GM21737 (cell line): ENCODE measurements at regions not wholly inside any gene's neighbourhood (a gene's known extent, or its start where the extent isn't known, plus 50 kb on each side); places are given as distances from the start of the nearest gene placed in this dataset.

Experiments
- ATAC-seq: cut with Tn5 transposase; IDR thresholded peaks from one replicate; pipeline ENCODE4 v1.9.1; 2021; ENCODE audit warnings: mild to moderate bottlenecking, moderate library complexity; ENCODE audit not compliant: unreplicated experiment

DNA sequence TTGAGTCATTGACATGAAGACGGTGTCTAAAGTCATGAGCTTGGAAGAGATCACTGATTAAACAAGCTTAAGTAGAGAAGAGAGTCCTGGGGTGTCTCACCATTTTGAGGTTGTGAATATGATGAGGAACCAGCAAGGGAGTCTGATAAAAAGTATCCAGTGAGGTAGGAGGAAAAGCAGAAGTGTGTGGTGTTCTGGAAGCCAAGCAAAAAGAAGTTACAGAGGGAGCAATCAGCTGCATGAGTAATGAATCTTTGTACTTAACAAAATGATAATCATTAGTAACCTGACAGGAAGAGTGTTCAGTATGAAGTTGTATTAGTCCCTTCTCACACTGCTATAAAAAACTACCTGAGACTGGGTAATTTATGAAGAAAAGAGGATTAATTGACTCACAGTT is 131.3 kb downstream of the C11orf87 start:
- no peak for ATAC-seq

DNA sequence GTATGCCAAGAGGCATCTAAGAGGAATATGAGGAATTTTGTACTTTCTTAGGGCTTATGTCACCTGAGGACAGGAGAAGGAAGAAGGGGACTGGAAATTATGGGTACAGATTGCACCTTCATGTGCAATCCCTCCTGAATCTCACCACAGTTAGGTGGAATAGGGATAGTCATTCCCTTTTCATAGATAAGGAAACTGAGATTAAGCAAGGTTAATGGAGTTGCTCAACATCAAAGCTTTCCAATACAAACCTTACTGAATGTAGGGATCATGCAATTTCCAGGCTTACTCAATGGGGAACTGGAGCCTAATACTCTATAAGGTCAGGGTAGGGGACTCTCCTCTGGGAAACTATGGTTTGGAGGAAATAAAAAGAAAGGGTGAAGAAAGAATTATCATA is 133.0 kb downstream of the C11orf87 start:
- no peak for ATAC-seq

DNA sequence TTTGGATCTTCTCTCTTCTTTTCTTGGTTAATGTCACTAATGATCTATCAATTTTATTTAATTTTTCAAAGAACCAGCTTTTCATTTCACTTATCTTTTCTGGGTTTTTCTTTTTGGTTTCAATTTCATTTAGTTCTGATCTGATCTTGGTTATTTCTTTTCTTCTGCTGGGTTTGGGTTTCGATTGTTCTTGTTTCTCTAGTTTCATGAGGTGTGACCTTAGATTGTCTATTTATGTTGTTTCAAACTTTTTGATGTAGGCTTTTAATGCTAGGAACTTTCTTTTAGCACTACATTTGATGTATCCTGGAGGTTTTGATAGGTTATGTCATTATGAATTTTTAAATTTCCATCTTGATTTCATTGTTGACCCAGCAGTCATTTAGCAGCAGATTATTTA is 142.3 kb downstream of the C11orf87 start:
- ATAC-seq = no peak

DNA sequence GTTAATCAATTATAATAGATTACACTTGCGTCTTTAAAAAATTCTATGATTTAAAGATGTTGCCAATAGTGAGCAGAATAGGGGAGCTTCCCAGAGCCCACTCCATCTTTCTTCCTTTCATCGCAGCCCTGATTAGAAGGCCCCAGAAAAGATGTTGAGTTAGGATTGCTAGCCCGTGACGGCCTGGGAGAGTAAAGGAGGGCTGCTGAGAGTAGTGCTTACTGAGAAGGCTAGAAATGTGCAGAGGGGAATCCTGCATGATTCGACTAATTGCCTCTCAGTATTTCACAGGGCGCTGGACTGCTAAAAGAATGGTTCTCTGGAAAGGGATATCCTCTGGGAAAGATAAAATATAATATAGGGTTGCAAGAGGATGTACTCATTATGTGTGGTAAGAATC is 160.5 kb downstream of the C11orf87 start:
- no peak for ATAC-seq

DNA sequence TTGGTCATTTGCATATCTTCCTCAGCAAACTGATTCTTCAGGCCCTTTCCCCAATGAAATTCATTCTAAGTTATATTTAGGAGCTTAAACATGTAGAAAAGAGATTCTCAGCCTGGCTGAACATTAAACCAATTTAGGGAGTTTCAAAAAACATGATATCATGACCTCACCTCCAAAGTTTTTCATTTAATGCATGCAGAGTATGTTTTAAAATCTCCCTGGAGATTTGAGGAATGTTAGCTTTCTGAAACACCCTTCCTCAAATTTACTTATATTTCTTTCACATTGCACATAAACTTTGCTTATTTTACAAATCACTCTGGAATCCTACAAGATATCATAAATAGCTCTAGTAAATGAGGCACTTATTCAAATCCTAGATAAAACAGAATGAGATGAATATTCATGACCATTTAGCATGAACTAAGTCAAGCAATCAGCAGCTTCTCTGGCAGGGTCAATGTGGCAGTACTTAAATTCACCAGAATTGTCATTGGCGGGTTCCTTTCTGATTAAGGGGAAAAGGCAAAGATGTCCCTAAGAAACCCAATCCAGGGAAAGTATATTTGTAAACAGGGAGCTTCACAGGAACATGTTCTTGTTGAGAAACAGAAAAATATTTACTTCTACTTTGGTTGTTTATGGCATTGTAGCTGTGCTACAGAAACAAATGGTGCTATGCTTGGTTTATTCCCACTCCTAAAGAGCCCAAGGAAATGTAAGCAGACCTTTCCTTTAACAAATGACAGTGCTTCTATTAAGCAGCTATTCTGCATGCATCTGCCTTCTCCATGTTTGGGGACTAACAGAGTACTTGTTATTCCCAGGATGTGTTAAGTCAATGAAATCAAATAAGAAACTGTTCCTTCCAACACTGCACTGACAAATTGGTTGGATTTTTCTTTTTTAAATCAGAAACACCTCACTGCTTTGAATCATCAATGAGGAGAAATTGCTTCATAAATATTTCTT is 162.3 kb downstream of the C11orf87 start:
- no peak for ATAC-seq

DNA sequence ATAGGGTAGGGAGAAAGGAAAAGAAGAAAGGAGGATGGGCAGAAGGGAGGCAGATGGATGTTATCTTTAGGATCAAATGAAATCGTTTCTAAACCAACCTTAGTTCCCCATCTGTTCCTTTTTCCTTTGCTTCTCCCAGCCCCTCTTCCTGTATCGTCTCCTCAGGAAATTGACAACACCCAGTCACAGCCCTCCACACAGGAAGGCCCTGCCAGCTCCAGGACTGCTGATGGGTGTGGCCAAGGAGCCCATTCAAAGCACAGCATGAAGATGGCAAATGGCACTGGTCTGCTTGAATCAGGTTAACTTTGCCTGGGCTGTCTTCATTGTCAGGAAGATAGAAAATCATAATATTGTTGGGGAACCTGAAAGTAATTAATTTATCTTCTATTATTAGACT is 164.8 kb downstream of the C11orf87 start:
- ATAC-seq = no peak

DNA sequence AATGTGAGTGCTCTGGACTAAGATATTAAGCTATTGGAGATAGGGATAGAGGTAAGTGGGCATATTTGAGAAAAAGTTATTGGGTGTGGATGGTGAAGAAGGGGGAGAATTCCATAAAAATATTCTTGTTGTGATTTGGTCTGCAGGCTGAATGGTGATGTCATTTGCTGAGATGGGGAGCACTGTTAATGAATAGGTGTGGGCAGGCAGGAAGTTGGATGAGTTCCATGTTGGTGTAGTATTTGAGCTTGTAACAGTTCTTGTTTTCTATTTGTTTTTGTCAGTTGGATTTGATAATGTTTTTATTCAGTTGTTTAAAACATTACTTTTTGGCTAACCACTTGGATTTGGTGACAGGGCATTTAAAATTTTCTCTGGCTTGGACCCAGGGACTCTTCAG is 168.8 kb downstream of the C11orf87 start:
- no peak for ATAC-seq

DNA sequence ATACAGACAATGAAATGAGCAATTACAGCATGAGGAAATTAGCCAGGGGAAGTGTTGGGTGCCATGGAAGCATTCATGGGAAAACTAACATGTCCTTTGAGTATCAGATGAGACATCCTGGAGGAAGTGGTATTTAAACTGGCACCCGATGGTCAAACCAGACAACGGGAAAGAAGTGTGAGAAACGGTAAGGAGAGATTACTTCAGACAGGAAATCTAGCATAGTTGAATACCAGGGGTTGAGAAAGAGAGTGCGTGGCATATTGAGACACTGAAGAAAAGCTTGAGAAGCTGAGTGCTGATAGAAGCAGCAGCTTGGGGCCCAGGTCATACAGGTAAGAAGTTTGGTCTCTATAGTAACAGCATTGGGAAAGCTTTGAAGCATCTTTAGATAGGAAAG is 175.3 kb downstream of the C11orf87 start:
- no peak for ATAC-seq

DNA sequence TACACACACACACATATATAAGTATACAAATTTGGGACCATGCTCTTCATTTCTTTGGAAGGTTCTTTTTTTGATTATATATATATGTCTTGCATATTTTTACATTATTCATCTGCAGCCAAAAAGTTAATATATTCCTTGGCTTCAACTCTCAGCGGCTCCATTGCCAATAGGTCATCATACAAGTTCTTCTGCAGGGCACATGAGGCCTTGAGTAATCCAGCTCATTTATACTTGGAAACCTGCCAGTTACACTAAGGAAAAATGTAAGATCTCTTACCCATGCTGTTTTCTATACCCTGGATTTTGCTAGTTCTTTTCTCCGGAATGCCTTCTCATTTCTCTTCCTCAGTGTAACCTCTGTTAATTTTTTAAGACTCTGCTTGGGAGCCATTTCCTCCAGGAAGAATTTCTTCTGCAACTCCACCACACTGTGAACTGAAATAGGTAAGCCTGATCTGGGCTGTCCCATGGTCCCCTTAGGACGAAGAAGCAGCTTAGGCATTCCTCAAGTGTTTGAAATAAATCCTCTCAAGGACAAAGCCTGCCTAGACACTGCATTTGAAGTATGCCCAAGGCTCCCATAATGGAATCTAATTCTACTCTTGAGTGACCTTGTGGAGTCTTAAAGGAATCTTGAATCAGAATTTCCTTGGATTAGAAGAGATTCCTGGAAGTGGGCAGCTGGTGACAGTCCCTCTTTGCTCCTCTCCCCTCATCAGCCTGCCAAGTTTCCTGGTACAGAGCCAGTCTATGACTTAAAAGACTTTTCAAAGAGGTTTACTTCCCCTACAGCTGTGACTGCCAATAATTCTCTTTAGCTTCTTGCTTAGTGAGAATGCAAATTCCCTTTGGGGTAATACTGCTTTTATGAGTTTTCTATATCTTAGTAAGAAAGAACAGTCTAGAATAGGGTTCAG is 182.8 kb downstream of the C11orf87 start:
- no peak for ATAC-seq

DNA sequence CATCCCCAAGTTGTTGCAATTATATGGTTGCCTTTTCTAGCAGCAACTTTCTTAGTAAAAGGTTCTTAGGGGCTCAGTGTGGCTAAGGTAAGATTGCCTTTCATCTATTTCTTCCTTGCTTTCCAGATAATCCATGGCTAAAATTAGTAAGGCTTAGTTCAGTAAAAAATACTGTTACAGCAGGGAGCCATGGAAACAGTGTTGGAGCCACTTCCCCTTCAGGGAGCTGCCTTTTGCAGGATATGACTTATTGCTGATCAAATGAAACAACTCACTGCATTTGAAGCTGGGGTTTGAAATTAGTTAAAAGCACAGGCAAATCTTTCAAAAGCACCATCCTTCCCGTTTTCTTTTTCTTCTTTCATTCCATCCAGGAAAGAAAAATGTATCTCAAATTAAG is 184.3 kb downstream of the C11orf87 start:
- no peak for ATAC-seq

DNA sequence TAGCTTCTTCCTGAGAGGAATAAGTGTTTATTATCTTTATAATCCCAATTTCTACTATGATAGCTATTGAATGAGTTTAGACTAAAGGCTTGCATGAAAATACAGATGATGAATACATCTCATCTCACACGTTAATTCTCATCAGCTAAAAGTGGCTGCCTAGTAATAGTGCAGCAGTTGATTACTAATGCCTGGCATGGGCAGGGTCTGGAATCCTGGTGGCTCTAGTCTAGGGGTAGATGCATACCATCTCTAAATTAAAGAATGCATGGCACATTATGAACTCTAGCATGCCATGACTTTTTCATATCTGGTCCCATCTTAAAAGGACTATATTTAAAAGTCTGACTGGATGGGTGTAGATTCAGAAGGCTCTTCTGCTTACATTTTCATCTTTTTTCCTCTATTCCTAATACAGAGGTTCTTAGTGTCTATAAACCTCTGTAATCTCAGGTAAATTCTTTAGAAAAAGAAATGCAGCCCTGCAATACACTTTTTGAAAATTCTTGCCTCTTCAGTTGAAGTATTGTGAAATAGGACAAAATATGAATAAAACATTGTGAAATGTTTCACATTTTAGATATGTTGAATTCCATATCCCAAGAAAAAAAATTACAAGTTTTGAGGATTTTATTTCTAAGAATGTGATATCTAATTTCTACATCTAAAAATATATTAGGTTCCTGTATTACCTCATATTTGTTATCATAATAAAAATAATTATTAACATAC is 187.6 kb downstream of the C11orf87 start:
- ATAC-seq = no peak

DNA sequence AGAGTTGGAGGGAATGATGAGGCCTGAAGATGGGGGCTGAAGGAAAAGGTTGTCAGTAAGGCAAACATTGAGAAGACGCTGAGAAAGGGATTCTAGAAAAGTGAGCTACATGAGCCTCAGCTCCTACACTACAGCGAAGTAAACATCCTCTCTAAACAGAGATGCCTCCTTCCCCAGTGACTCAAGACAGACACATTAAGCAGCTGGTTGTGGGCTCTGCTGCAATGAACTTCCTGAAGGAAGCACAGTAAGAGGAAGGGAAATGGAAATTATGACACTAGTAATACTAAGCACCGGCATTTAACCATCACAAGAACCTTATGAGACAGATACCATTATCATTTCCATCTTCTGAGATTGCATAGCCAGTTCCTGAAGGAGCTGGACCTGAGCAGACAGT is 190.5 kb downstream of the C11orf87 start:
- ATAC-seq = no peak

DNA sequence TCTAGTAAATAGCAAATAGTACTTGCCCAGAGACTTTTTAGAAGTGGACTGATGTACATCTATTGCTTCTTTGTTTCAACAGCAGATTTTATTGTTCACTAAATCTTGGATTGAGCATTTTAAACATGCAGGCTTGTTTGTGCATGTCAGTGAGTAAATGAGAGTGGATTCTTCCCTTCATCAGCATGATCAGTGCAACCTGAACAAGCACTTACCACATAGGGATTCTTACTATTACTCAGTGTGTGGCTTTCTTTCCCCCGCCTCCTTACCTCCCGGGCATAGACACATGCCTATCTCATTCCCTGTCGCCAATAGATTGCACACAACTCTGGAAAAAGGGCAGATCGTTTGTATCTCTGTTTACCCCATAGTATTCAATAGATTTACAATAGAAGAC is 197.5 kb downstream of the C11orf87 start:
- ATAC-seq = no peak

DNA sequence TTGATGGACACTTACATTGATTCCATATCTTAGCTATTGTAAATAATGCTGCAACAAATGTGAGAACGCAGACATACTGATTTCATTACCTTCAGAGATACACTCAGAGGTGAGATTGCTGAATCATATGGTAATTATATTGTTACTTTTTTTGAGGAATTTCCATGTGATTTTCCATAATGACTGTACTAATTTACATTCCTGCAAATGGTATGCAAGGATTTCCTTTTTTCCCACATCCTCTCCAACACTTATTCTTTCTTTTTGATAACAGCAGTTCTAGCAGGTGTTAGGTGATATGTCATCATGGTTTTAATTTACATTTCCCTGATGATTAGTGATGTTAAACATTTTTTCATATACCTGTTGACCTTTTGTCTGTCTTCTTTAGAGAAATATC is 207.7 kb downstream of the C11orf87 start:
- ATAC-seq = no peak

DNA sequence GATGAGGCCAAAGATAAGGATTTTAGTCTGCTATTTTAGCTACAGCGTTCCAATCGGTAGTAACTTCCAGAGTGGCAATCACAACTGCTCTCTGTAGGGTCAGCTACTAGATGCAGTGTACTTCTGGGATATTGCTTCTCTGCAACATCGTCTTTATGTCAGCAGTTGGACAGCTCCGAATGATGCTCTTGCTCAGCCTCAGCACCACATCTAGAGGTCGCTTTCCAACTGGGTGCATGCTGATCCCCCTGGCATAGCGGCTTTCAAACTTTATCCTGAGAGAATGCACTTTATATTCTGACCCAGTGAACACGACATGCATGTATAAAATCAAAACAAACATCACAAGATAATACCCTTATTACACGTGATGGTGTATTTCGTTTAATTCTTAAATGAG is 219.6 kb downstream of the C11orf87 start:
- ATAC-seq = no peak

DNA sequence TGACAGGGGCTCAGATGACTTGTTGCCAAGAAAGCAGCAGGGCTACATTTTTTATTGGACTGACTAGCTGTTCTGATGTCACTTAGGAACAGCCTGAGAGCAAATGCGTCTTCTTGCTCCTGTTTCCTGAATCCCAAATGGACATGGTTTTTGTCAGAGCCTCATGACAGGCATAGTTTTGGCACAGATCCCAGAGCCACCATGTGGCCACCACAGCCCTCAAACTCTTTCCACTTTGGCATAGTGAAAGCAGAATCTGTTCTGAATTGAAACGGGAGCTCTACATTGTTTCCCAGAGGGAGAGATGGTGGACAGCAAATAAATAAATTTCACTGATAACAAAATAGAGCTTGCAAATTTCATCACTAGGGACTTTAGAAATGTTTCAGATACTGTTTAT is 222.2 kb downstream of the C11orf87 start:
- ATAC-seq = no peak

DNA sequence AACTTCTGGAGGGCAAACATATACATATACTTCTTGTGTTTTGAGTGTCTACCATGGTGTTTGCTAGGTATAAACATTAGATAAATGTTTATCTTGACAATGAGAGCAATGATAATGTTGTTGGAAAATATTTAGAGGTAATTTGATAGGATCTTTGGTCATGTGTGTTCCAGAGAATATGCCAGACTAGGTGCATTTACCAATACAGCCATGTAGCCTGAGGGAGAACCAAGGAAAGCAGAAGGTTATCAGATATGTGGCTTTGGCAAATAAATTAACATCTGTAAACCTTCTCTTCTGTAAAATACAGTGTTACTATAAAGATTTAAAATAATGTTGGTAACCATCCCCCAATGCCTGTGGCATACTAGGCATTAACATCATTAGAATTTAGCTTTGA is 226.8 kb downstream of the C11orf87 start:
- no peak for ATAC-seq

DNA sequence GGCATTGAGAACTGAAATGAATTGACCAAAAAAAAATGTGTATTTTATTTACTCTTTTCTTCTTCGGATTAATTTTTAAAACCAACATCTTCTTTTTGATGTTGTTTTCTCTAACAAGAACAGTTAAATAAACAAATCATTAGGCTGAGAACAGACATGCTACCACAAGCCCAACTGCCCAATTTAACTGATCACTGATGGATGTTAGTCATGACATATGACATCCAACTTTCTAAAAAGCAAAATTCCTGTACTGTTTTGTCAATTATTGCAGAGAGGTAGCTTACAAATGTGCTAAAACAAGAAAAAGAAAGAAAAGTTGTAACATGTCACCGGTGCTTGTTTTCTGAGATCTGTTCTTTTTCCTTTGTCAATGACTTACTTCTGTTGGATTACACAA is 232.1 kb downstream of the C11orf87 start:
- ATAC-seq = no peak

DNA sequence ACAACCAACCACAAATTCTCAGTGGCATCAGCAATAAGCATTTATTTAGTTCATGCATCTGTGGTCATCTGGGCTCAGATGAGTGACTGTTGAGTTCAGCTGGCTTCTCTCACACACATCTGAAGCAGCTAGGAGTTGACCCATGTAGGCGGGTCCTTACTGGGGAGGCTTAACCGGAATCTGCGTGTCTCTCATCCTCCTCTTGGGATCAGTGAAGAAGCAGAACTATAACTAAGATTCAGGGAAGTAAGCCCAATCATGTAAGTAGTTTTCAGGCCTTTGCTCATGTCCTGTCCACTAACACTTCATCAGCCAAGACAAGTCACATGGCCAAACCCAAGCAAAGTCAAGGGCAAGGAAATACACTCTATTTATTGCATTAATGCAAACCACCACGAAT is 236.2 kb downstream of the C11orf87 start:
- ATAC-seq = no peak

DNA sequence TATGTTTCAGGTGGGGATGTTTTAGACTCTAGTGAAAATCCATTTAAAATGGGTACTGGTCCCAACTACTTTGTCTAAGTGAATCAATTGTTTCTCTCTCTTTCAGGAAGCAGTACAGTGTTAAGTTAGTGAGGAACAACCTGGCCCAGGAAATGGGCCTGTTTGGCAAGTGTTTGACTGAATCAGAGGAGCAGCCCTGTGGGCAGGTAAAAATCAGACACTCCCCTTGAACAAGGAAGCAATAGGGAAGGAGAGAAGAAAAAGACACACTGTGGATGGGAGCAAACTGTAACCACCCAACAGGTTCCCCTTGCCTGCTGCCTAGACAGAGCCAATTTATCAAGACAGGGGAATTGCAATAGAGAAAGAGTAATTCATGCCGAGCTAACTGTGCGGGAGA is 245.7 kb downstream of the C11orf87 start:
- no peak for ATAC-seq

DNA sequence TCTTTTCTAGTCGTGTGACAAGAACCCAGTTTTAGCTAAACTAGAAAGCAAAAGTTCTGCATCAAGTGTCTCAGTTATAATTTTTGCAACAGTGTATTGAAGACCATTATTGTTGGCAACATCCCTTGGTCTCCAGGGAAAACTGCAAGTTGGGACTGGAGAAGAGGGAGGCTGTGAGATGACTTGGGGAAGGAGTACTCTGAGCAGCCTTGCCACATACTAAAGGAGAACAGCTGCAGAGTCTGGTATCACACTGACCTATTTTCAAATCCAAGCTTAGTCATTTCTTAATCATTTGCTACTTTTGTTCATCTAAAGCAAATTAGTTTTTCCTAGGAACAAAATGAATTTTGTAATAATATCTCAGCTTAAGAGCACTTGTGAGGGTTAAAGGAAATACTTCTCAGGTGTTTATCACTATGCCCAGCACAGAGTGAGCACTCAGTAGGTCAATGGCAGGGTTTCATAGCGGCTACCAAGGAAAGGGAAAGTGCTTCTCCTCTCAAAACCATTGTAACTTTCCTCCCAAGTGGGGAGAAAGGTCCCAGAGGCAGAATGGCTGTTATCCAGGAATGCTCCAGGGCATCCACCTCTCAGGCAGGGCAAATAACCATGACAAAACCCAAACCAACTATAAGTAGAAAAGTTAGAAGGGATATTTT is 247.1 kb downstream of the C11orf87 start:
- no peak for ATAC-seq
